DMS79 (cell line): ENCODE measurements at regions not wholly inside any gene's neighbourhood (a gene's known extent, or its start where the extent isn't known, plus 50 kb on each side); places are given as distances from the start of the nearest gene placed in this dataset.
"Not testable (repeated sequence)": the region's sequence is repeated elsewhere in the genome, so short reads cannot be mapped to it uniquely, and the experiment has no call there.

ENCODE experiments used
- DNase-seq: peaks from one replicate; lab custom pipeline; 2025; lab: John Stamatoyannopoulos, UW

DNA sequence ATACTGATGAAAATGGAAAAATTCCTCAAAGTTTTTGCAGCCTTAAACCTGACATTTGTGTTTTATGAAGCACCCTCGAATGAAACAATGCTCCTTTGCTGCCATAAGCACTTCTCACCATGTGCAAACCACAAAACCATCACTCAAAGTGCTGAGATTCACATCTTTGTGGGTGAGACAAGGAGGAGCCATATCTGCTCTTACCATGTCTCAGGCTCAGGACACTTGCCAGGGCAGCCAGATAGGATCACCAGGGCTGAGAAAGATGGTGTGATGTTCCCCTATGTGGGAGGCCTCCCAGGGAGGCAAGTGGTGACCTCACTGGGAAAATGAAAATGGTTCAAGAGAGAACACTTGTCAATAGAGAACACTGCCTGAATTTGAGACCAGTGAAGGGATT lies 120.4 kb downstream of the CCDC34 start:
- DNase-seq = no peak

DNA sequence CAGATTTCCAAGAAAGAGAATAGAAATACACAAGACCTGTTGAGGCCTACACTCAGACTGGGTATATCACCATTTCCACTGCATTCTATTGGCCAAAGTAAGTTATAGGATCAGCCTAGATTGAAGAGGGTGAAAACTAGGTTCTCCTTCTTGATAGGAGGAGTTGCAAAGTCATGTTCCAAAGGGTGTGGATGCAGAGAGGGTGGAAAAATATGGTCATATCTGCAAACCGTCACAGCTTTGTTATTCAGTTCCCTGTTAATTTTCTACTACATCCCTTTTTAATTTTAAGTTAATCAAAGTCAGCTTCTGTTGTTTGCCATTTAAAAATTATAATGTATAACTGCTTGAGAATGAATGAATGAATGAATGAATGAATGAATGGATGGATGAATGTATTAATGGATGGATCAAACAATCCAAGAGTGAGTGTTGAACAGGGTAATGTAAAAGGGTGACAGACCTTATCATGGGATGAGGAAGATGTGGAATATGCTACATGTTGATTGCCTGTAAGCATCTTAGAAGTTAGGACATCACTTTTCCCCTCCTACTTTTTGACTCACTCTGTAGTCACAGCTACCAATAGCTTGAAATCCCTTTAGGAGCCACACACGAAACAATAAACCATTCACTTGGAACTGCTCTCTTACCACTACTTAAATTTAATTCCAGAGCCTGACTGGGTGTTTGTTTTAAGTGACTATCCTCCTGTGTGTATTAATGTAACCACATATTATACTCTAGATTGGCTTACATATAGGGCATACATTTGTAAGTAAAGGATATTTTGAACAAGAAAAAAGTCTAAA lies 121.5 kb downstream of the CCDC34 start:
- DNase-seq = no peak

DNA sequence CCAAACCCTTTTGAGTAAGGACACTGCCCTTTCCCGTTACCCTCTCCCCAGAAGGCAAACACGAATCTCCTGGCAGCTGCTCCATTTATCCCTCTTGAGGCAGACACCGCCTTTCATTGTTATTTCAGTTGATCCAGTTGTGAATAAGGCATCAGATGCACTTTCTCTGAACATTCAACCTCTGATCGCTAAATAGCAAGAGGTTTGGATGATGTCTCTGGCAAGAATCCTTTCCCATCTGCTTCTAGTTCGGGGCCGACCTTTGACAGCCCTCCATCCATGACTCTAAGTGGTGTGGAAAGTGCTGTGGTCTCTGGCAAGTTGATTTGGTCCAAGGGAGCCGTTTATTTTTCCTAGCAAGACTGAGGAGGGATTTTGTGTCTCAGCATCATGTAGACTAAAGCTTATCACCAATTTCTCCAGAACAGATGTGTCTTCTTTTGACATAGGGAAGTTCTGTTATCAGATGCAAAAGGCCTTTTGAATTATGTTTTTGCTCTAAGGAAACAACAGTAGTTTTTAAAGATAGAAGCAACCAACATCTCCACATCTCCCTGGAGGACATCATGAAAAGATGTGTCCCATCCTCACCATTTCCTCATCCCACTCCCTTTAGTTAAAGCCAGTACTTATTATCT lies 123.6 kb downstream of the CCDC34 start:
- DNase-seq = no peak

DNA sequence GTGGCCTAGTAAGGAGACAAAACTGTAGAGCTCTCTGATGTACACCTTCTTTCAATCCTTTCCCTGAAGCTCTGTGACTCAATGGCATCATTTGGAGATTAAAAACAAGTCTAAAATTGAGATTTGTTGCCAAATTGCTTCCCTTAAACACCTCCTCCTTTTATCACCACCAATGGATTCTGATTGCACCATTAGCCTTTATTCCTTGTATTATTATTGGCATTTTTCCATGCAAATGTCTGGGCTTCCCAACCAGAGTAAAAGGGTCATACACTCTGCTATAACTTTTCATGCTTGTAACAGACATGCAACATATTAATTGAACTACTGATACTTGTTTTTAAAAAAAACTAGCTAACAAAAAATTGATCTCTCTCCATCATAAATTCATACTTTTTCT lies 124.2 kb downstream of the CCDC34 start:
- DNase-seq = no peak

DNA sequence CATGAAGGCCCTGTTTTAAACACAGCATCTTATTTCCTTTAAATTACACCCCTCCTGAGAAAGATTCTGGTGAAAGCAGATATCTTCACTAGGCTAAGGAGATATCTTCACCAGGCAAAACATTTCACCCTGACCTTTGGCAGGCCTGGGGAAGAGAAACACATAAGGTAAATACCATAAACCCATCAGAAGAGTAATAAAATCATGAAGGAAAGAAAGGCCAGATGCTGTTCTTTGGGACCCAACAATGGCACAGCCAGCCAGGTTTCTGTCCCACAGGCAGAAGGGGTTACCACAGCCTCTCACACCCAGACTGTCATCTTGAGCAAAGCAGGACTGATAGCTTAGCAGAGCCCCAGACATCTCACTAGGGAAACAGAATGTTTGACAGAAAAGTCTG lies 125.4 kb downstream of the CCDC34 start:
- no peak for DNase-seq

DNA sequence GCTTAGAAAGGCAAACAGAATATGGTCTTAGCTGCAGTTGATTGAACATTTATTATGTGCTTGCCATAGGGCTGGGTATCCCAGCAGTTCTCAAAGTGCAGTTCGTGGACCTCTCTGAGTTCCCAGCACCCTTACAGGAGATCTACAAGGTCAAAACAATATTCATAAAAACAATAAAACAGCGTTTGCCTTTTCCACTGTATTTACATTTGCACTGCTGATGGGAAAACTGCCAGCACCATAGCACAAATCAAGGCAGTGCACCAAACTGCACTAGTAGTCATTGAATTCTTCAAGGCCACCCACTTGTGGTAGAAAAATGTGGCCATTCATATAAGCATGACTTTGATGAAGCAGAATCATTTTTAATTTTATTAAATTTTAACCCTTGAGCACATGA lies 128.1 kb downstream of the CCDC34 start:
- DNase-seq = no peak

DNA sequence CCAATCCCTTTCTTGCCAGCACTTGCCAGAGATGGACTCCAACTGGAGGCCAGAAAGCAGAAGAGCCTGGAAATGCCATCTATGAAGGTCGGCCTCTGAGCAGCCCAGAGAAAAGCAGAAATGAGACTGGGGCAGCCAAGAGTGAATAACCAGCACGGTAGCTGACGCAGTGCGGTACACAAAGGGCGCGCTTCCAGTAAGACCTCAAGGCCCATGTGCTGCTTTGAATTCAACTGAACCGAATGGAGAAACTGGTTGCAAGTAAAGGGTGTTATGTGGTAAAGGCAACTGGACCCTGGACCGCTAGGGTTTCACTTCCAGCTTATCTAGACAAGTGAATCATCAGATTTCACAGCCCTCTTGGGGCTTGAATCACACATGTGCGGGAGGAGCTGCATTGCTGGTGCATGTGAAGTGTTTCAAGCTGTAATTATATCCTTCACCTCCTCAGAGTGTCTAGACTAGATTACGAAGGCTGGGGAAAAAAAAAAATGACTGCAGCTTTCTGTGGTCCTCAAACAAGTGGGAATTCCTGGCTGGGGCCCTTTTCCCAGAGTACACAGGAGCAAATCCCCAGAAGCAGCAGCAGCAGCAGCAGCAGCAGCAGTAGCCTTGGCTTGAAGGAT lies 128.9 kb downstream of the CCDC34 start:
- DNase-seq = peak; percentile 80

DNA sequence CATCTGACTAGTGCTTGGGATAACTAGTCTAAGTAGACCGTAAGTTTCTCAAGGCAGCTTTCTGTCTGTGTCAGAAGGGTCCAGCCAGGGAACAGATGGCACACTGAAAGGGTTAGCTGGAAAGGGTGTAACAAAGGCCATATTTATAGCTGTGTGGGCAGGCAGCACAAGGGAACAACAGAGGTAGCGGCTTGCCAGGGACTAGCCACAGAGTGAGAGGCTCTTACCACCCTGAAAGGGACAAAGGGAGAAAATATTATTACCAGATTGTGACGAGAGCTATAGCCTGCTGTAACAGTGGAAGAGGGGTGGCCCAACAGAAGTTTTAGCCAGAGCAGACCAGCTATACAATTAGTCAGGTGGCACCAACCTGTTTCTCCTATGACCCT lies 129.4 kb downstream of the CCDC34 start:
- DNase-seq = no peak

DNA sequence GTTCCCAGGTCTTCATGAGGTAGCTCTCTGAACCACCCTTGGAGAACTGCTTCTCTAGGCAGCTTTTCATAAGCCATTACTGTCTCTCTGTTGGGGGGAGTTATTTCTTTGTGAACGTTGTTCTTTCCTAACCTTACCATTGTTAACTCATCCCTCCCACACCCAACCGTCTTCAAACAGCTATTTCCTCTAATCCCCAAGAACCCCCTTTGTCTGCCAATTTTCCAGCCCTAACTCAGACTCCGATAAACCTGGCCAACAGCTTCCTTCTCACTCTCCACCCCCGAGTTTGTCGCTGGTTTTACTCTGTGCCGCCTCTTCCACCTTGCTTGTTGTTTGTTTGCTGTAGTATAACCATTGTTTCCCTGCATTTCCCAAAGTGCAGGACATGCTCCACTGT lies 131.5 kb downstream of the CCDC34 start:
- no peak for DNase-seq

DNA sequence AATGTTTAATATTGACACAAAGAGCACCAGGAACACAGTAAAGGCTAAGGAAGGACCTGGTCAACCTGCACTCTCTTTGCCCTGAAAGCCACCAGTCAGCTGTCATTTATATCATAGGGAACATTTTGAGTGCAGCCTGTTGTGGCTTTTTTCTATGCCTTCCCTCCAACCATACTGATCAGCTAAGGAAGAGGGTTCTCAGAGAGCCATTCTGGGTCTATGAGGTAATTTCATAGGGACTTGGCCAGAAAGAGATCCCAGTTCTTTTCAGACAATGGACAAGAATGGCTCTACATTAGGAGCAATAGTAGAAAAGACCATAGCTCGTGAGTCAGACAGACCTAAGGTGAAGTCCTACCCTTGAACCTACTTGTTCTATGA lies 132.8 kb downstream of the CCDC34 start:
- DNase-seq = no peak

DNA sequence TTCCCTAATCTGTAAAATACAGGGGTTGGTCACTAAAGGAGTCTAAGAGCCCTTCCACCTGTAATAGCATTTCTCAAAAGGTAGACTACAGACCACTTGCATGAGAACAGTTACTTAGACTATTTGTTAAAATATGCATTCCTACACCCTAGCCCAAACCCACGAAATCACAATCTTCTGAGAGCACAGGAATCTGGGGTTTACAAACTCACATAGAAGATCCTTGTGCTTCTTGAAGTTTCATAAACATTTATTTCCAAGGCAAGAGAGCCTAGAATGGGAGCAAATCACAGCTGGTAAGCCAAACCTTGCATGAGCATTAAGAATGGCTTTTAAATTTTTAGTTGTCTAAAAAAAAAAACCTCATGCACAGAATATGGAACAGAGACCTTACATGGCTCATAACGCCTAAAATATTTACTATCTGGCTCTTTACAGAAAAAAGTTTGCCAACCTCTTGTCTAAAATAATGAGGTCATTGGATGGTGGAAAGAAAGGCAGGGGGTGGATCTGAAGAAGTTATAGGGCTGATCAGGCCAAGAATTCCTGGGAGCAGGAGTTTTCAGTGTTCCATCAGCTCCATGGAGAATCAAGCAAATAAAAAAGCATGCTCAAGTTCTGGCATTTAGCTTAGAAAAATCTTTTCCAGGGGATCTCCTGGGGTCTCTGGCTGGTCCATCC lies 133.4 kb downstream of the CCDC34 start:
- DNase-seq = no peak

DNA sequence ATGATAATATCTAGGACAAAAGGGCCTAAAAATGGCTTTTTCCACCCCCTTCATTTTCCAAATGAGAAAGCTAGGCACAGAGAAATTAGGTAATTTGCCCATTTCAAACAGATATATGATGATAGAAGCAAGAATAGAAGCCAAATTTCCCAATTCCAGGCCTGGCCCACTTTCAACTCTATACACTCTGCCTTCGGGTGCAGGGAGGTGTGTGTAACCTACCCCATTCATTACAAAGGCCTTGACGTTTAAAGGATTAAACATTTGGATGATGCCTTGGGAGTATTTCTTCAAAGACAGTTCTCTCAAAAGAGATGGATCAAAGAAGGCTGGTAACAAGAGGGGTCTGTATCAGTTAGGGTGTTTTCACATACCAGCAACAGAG lies 134.1 kb downstream of the CCDC34 start:
- DNase-seq = no peak

DNA sequence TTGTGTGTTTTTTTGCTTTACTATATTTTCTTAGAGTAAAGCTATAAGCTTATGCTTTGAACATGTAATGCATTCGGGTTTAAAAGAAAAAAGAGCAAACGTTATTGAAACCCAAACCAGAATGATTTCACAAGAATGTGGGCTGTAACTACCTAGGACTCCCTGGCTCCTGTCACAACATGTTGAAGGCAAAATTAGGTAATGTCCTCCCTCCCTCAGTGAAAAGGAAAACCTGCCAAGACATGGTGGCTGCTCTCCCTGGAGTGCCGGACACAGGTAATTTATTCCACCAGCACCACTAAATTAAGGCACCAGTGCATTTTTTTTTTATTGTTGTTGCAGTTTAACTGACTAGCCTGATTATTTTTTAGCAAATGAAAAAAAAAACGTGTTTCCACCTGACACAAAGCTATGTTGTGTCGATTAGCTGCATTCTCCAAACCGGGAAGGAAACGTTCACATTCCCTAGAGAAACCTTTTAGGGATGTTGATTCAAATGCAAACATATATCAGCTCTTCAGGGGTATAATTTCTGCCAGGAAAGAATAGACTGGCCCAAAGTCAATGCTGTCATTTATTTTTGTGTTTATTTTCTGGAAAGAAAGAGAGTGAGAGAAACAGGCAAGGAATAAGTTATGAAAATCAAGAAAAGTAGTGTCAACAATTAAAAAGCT lies 134.6 kb downstream of the CCDC34 start:
- DNase-seq = peak; percentile 88

DNA sequence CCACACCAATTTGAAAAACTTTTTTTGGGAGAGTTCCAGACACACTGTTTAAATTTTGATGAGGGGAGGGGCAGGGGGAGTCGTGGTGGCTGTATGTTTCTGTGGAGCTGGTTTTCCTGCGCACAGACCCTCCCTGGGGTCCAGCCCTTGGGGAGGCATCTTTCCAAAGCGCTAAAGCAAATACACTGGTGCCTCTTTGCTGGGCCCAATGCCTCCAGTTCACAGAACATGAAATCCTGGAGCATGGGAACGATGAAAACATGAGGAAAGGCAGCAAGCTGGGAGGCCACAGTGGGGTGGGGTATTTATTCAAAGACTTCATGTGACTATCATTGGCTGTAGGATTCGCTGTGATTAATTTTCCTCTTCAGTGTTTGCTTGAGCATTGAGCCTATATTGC lies 135.3 kb downstream of the CCDC34 start:
- peak; percentile 86 for DNase-seq

DNA sequence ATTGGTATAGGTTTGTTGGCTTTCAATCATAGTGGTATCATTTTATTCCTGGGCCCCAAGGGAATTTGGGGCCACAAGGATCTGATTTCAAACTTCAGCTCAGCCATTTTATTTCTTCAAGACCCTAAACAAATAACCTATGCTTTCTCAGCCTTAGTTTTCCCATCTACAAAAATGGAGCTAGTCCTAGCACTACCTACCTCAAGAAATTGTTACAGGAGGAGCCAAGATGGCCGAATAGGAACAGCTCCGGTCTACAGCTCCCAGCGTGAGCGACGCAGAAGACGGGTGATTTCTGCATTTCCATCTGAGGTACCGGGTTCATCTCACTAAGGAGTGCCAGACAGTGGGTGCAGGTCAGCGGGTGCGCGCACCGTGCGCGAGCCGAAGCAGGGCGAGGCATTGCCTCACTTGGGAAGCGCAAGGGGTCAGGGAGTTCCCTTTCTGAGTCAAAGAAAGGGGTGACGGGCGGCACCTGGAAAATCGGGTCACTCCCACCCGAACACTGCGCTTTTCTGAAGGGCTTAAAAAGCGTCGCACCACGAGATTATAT lies 143.5 kb downstream of the CCDC34 start:
- not testable (repeated sequence) for DNase-seq

DNA sequence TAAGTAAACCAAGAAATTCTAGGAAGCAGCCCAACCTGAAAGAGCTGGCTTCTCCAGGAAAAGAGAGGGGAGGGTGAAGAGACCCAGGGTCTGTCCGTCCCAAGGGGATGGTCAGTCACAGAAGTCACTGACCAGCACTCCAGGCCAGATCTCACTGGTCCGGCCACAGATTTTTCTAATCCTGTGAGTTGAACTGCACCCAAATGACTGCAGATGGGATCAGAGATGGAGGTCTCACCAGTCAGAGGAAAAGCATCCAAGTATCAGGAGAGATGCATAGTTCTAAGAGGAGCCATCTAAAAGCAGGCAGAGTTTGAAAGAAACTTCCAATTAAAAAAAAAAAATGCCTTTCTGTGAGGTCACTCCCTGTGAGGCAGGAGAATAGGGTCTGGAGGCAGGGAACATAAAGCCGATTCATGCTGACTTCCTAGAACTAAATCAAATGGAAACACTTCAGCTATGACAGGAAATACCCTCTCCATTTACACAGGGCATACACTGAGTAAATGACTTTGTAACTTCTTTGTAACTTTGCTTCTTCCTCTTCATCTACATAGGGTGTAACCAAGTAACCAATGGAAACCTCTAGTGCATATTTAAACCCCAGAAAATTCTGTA lies 144.5 kb downstream of the CCDC34 start:
- no peak for DNase-seq

DNA sequence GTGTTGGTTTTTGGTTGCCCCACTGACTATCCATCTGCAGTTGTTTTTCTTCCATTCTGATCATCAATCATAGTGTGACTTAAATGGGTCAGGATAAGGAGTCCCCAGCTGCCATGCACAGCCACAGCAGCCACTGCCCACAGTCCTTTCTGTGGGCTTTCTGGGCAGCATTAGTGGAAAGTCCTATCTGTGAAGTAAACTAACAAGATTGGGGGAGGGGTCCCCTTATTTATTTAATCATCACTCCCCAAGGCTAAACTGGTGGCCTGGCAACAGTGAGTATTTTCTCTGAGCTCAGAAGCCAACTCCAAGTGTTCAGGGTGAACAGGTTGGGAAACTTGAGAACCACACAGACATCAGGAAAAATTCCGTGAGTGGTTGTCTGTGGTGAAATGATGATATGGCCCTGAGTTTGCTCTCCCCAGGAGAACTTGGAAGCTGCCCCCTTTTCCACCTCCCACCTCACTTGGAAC lies 145.0 kb downstream of the CCDC34 start:
- DNase-seq = no peak

DNA sequence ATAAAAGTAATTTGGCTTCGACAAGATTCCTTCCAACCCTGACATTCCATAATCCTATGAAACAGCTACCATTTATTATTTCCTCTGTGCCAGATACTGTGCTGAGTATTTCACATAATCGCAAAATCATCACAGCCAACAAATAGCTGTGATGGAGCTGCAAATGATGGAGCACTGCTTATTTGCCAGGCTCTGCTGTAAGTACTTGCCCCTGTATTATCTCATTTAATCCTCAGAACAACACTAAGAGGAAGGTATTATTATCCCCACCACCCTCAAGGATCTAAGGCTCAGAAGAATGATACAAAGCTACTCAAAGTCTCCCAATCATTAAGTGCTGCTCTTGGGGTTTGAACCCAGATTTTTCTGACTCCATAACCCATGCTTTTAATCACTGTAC lies 145.5 kb downstream of the CCDC34 start:
- no peak for DNase-seq

DNA sequence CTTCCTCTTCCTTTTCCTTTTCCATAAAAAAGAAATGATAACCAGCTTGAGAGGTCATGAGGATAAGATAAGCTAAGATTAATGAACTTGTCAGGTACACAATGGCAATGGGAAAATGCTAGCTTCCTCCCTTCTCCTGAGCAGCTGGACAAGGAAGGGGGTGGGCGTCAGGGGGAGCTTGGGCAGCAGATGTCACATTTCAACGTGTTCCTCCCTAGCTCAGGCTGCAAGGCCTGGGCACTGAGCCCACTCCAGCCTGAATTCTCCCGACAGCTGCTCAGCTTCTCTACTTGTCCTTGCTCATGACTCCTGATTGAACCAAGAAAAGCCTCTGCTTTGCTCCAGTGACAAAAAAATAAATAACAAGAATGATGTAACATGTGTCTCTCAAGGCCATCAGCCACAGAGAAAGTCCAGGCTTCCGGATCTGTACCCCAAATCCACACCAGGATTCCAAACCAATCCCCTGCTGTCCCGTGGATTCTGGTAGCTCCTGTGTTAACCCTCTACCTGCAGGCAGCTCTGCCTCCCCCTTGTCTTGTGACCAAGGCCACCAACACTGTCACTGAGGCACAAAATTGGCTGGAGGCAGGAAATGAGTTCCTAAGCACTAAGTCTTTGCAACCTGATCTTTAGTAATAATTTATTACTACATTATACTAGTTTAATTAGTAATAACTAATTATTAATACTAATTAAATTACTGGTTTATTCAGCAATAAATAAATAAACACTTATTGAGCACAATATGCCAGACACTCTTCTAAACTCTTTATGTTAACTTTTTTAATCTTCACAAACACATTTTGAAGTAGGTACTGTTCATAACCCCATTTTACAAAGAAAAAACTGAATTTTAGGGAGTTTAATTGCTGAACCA lies 146.5 kb downstream of the CCDC34 start:
- DNase-seq = peak; percentile 66
